HG03139 (cell line): ENCODE measurements at regions not wholly inside any gene's neighbourhood (a gene's known extent, or its start where the extent isn't known, plus 50 kb on each side); places are given as distances from the start of the nearest gene placed in this dataset.
"Not testable (repeated sequence)": the region's sequence is repeated elsewhere in the genome, so short reads cannot be mapped to it uniquely, and the experiment has no call there.

Source experiments
- ATAC-seq: cut with Tn5 transposase; IDR thresholded peaks from one replicate; pipeline ENCODE4 v1.9.1; 2021; ENCODE audit not compliant: unreplicated experiment

- no peak for ATAC-seq
These were observed 171.0 kb upstream of the NECTIN3 start for GRCh38 chr3:110900576-110900975.

- no peak for ATAC-seq
These were observed 170.1 kb upstream of the NECTIN3 start for GRCh38 chr3:110901536-110901935.

GRCh38 chr3:110902453-110903085, 169.0 kb upstream of the NECTIN3 start:
- ATAC-seq = no peak

- no peak for ATAC-seq
These were observed 167.7 kb upstream of the NECTIN3 start for GRCh38 chr3:110903771-110904519.

- no peak for ATAC-seq
These were observed 167.1 kb upstream of the NECTIN3 start for GRCh38 chr3:110904520-110904890.

GRCh38 chr3:110905121-110905520, 166.5 kb upstream of the NECTIN3 start:
- no peak for ATAC-seq

GRCh38 chr3:110909839-110910238, 161.8 kb upstream of the NECTIN3 start:
- ATAC-seq = no peak

GRCh38 chr3:110910346-110910955, 161.2 kb upstream of the NECTIN3 start:
- no peak for ATAC-seq

- no peak for ATAC-seq
These were observed 152.7 kb upstream of the NECTIN3 start for GRCh38 chr3:110918963-110919362.

- no peak for ATAC-seq
These were observed 145.8 kb upstream of the NECTIN3 start for GRCh38 chr3:110925798-110926197.

GRCh38 chr3:110928016-110928662, 143.5 kb upstream of the NECTIN3 start:
- no peak for ATAC-seq

- no peak for ATAC-seq
These were observed 141.8 kb upstream of the NECTIN3 start for GRCh38 chr3:110929816-110930215.

GRCh38 chr3:110932567-110932966, 139.0 kb upstream of the NECTIN3 start:
- no peak for ATAC-seq

GRCh38 chr3:110933821-110934426, 137.7 kb upstream of the NECTIN3 start:
- ATAC-seq = no peak

GRCh38 chr3:110938629-110939028, 133.0 kb upstream of the NECTIN3 start:
- ATAC-seq = no peak

- no peak for ATAC-seq
These were observed 131.6 kb upstream of the NECTIN3 start for GRCh38 chr3:110940055-110940454.

GRCh38 chr3:110944782-110945181, 126.8 kb upstream of the NECTIN3 start:
- no peak for ATAC-seq

GRCh38 chr3:110946810-110947209, 124.8 kb upstream of the NECTIN3 start:
- no peak for ATAC-seq

GRCh38 chr3:110949194-110949593, 122.4 kb upstream of the NECTIN3 start:
- ATAC-seq = not testable (repeated sequence)

GRCh38 chr3:110955301-110955880, 116.2 kb upstream of the NECTIN3 start:
- ATAC-seq = no peak

GRCh38 chr3:110956081-110956480, 115.5 kb upstream of the NECTIN3 start:
- ATAC-seq = no peak
